CD14-positive monocyte (primary cell): ENCODE measurements at regions not wholly inside any gene's neighbourhood (a gene's known extent, or its start where the extent isn't known, plus 50 kb on each side); places are given as distances from the start of the nearest gene placed in this dataset.
A peak's percentile ranks its signal among the peaks of the same experiment; 100 is the strongest.
"Not testable (repeated sequence)": the region's sequence is repeated elsewhere in the genome, so short reads cannot be mapped to it uniquely, and the experiment has no call there.

Source experiments
- DNase-seq, 3 donors: peaks; one replicate each; pipeline ENCODE4 v3.0.0-alpha.2; 2011 to 2022
- H2AFZ ChIP-seq: 2 replicates; pipeline ENCODE4 v1.6.0; 2012; ENCODE audit warnings: mild to moderate bottlenecking, low read depth, low read length, inconsistent platforms; ENCODE audit not compliant: insufficient read depth, poor library complexity, severe bottlenecking
- H3K27ac ChIP-seq, 2 donors: 1 replicate in 1 of 2; 2 replicates in 1 of 2; pipeline ENCODE4 v1.5.1; 2012 to 2013; ENCODE audit warnings: low read length in 2 of 2, control low read depth in 1 of 2, inconsistent platforms in 1 of 2, low read depth in 1 of 2, mild to moderate bottlenecking in 1 of 2
- H3K27me3 ChIP-seq, 2 donors: one replicate each; pipeline versions ENCODE4 v1.6.0 to v1.6.1; 2011 to 2013; ENCODE audit warnings: low read length in 2 of 2; ENCODE audit not compliant: control insufficient read depth in 2 of 2, insufficient read depth in 2 of 2
- H3K36me3 ChIP-seq, 2 donors: replicated peaks in 1 of 2; 1 replicate in 1 of 2; 2 replicates in 1 of 2; pipeline versions ENCODE4 v1.5.1 to v1.6.1; 2012 to 2013; ENCODE audit warnings: low read length in 2 of 2, control low read depth in 1 of 2, inconsistent platforms in 1 of 2, mild to moderate bottlenecking in 1 of 2; ENCODE audit not compliant: insufficient read depth in 2 of 2, control insufficient read depth in 1 of 2
- H3K4me1 ChIP-seq, 2 donors: 1 replicate in 1 of 2; 2 replicates in 1 of 2; pipeline versions ENCODE4 v1.5.1 to v1.6.1; 2012 to 2013; ENCODE audit warnings: low read length in 2 of 2, control low read depth in 1 of 2, inconsistent platforms in 1 of 2, mild to moderate bottlenecking in 1 of 2, moderate library complexity in 1 of 2; ENCODE audit not compliant: insufficient read depth in 2 of 2, control insufficient read depth in 1 of 2
- H3K4me2 ChIP-seq: replicated peaks from 2 replicates; pipeline ENCODE3; 2012; ENCODE audit warnings: low read length, moderate library complexity, mild to moderate bottlenecking; ENCODE audit not compliant: poor library complexity, severe bottlenecking; ENCODE audit errors: extremely low read depth
- H3K4me3 ChIP-seq, 3 experiments: fragments of 200-600 bp in 1 of 3; sonication (generic) in 1 of 3; replicated peaks in 1 of 3; 1 replicate in 2 of 3; 2 replicates in 1 of 3; pipeline ENCODE4 v1.5.1; 2011 to 2013; ENCODE audit warnings: low read length in 3 of 3, mild to moderate bottlenecking in 3 of 3, control low read depth in 2 of 3, low read depth in 2 of 3, inconsistent platforms in 1 of 3, moderate library complexity in 1 of 3
- H3K79me2 ChIP-seq: 2 replicates; pipeline ENCODE4 v1.6.0; 2012; ENCODE audit warnings: mild to moderate bottlenecking, control low read depth, inconsistent platforms, low read length, moderate library complexity; ENCODE audit not compliant: insufficient read depth
- H3K9ac ChIP-seq: 2 replicates; pipeline ENCODE4 v1.6.0; 2017; ENCODE audit warnings: low read length, mild to moderate bottlenecking; ENCODE audit not compliant: insufficient read depth, poor library complexity, severe bottlenecking
- H3K9me3 ChIP-seq, 2 donors: replicated peaks in 1 of 2; 1 replicate in 1 of 2; 2 replicates in 1 of 2; pipeline versions ENCODE4 v1.5.1 to v1.6.1; 2012 to 2013; ENCODE audit warnings: low read length in 2 of 2, control low read depth in 1 of 2; ENCODE audit not compliant: control insufficient read depth in 1 of 2, insufficient read depth in 1 of 2
- H4K20me1 ChIP-seq: 2 replicates; pipeline ENCODE4 v1.6.0; 2012; ENCODE audit warnings: mild to moderate bottlenecking, low read length, control low read depth, moderate library complexity; ENCODE audit not compliant: insufficient read depth
- H3K27ac Mint-ChIP-seq, 7 donors: one replicate each; pipeline ENCODE4 v1.8.0; 2020; ENCODE audit warnings: mild to moderate bottlenecking in 7 of 7, mixed read lengths in 7 of 7, moderate library complexity in 6 of 7, inconsistent platforms in 2 of 7
- H3K27me3 Mint-ChIP-seq, 3 donors: one replicate each; pipeline ENCODE4 v1.8.0; 2021 to 2022; ENCODE audit warnings: low read depth in 3 of 3, mild to moderate bottlenecking in 3 of 3, mixed read lengths in 3 of 3, moderate library complexity in 3 of 3, inconsistent platforms in 1 of 3
- H3K36me3 Mint-ChIP-seq, 2 donors: one replicate each; pipeline ENCODE4 v1.8.0; 2020; ENCODE audit warnings: mixed read lengths in 2 of 2, inconsistent platforms in 1 of 2, mild to moderate bottlenecking in 1 of 2
- H3K4me1 Mint-ChIP-seq: one replicate; pipeline ENCODE4 v1.8.0; 2020; ENCODE audit warnings: mild to moderate bottlenecking, mixed read lengths
- H3K4me3 Mint-ChIP-seq, 2 donors: one replicate each; pipeline ENCODE4 v1.8.0; 2020; ENCODE audit warnings: mild to moderate bottlenecking in 2 of 2, mixed read lengths in 2 of 2, moderate library complexity in 1 of 2
- H3K9me3 Mint-ChIP-seq, 7 donors: one replicate each; pipeline ENCODE4 v1.8.0; 2020 to 2022; ENCODE audit warnings: mixed read lengths in 7 of 7, mild to moderate bottlenecking in 6 of 7, moderate library complexity in 6 of 7, inconsistent platforms in 2 of 7
- CTCF ChIP-seq: fragments of 200-600 bp; IDR thresholded peaks from one replicate; pipeline ENCODE4 v1.8.0; 2022; ENCODE audit warnings: antibody characterized with exemption, mild to moderate bottlenecking
- WGBS: methylation state at CpG from one replicate; pipeline ENCODE4 v1.1.5; 2013; ENCODE audit warnings: missing lambda C conversion rate; ENCODE audit not compliant: insufficient coverage; 5-methylcytosine and 5-hydroxymethylcytosine counted together
- intact Hi-C, 2 donors: fragments of 100-400 bp; cut with micrococcal nuclease; formaldehyde crosslinking; loops; one replicate each; pipeline versions ENCODE4 v1.15.0 to v1.15.1; 2023

GRCh38 chr19:23571175-23571574 lies 115.8 kb downstream of the ZNF675 start:
- 71% methylated on average over 1 of the region's 2 CpGs for WGBS
- Histone ChIP-seq H3K4me3 (peak overlapping the region in 1 of 3 experiments; percentile 13), H3K9ac (no peak overlapping the region), H2AFZ (no peak overlapping the region), H3K27ac (no peak overlapping the region), H3K27me3 (no peaks in the 10 kb centered on the region), H3K9me3 (peaks cover 71 to 72% of the 10 kb centered on the region in 2 donors), H3K4me2 (no peak overlapping the region), H3K4me1 (no peaks in the 10 kb centered on the region), H3K79me2 (no peaks in the 10 kb centered on the region), H3K36me3 (no peaks in the 10 kb centered on the region), H4K20me1 (no peaks in the 10 kb centered on the region)
- Mint-ChIP-seq H3K4me3 (no peak overlapping the region), H3K27me3 (peaks cover 0 to 1% (median 0%) of the 10 kb centered on the region in 3 donors), H3K9me3 (peaks cover 40 to 75% (median 62%) of the 10 kb centered on the region in 7 donors), H3K36me3 (no peaks in the 10 kb centered on the region), H3K4me1 (no peaks in the 10 kb centered on the region), H3K27ac (no peak overlapping the region)
- intact Hi-C loops = no loop called here
- no peak for TF ChIP-seq CTCF
- no peak for DNase-seq

- H3K27ac ChIP-seq, H3K4me1 ChIP-seq, H3K36me3 ChIP-seq, H3K4me3 Mint-ChIP-seq, H3K4me3 ChIP-seq, H3K36me3 Mint-ChIP-seq, DNase-seq, H3K79me2 ChIP-seq, H3K4me1 Mint-ChIP-seq, H3K4me2 ChIP-seq, H3K27me3 ChIP-seq, H4K20me1 ChIP-seq, H3K27me3 Mint-ChIP-seq, intact Hi-C loops, H3K27ac Mint-ChIP-seq, H3K9ac ChIP-seq, H2AFZ ChIP-seq: not testable (repeated sequence)
- peaks cover 55 to 85% (median 76%) of the 10 kb centered on the region in 7 donors for H3K9me3 Mint-ChIP-seq
- 92% methylated on average over 8 of the region's 15 CpGs for WGBS
- peaks cover 87 to 93% of the 10 kb centered on the region in 2 donors for H3K9me3 ChIP-seq
Measured at GRCh38 chr19:23568116-23568515, 118.9 kb downstream of the ZNF675 start.
